Heart right ventricle (tissue), 16 donors: ENCODE measurements at regions not wholly inside any gene's neighbourhood (a gene's known extent, or its start where the extent isn't known, plus 50 kb on each side); places are given as distances from the start of the nearest gene placed in this dataset.
A peak's percentile ranks its signal among the peaks of the same experiment; 100 is the strongest.

ENCODE experiments used
- ATAC-seq, 8 donors: fragments of 200-7000 bp; cut with Tn5 transposase; one replicate each; pipeline ENCODE4 v1.9.1; 2020; ENCODE audit warnings: mild to moderate bottlenecking in 8 of 8, moderate library complexity in 8 of 8, moderate number of reproducible peaks in 1 of 8
- DNase-seq, 2 donors: peaks; one replicate each; pipeline ENCODE4 v3.0.0-alpha.2; 2020
- H3K27ac ChIP-seq, 10 donors: fragments of 200-600 bp; sonication (generic) in 2 of 10; one replicate each; pipeline versions ENCODE4 v1.5.0 to v1.8.0; 2020 to 2022; ENCODE audit warnings: mild to moderate bottlenecking in 3 of 10
- H3K27me3 ChIP-seq, 7 donors: fragments of 200-600 bp; one replicate each; pipeline ENCODE4 v1.8.0; 2021 to 2022; ENCODE audit warnings: mild to moderate bottlenecking in 2 of 7
- H3K36me3 ChIP-seq, 9 donors: fragments of 200-600 bp; sonication (generic) in 1 of 9; one replicate each; pipeline versions ENCODE4 v1.5.0 to v1.8.0; 2020 to 2022; ENCODE audit warnings: mild to moderate bottlenecking in 2 of 9
- H3K4me1 ChIP-seq, 9 donors: fragments of 200-600 bp; sonication (generic) in 1 of 9; one replicate each; pipeline versions ENCODE4 v1.5.0 to v1.8.0; 2020 to 2022; ENCODE audit warnings: mild to moderate bottlenecking in 4 of 9
- H3K4me3 ChIP-seq, 10 donors: fragments of 200-600 bp; sonication (generic) in 2 of 10; one replicate each; pipeline versions ENCODE4 v1.5.0 to v1.8.0; 2020 to 2022; ENCODE audit warnings: mild to moderate bottlenecking in 7 of 10, moderate library complexity in 2 of 10
- H3K9me3 ChIP-seq, 11 donors: fragments of 200-600 bp in 10 of 11; sonication (generic) in 2 of 11; one replicate each; pipeline versions ENCODE4 v1.5.0 to v1.8.0; 2013 to 2022; ENCODE audit warnings: mild to moderate bottlenecking in 2 of 11, control low read depth in 1 of 11, moderate library complexity in 1 of 11
- CTCF ChIP-seq, 9 donors: fragments of 200-600 bp; sonication (generic) in 2 of 9; IDR thresholded peaks; one replicate each; pipeline versions ENCODE4 v1.5.0 to v1.8.0; 2021 to 2022; ENCODE audit warnings: antibody characterized with exemption in 9 of 9, mild to moderate bottlenecking in 5 of 9, moderate library complexity in 1 of 9
- WGBS, 2 donors: extraction: QIAGEN DNeasy Blood & Tissue Kit; methylation state at CpG; one replicate each; pipeline ENCODE4 v1.1.7; 2013; ENCODE audit warnings: inconsistent platforms in 1 of 2; 5-methylcytosine and 5-hydroxymethylcytosine counted together
- intact Hi-C, 10 donors: fragments of 100-400 bp; cut with DNase I; formaldehyde crosslinking; loops; one replicate each; pipeline versions ENCODE4 v1.11.1 to v1.14.2; 2022
- donor health status: Arrhythmogenic right ventricular cardiomyopathy.
- donor health status: ischemic (EF 13 %, LVEDD 7.1; RV severe dilation, severe dysfunction).
- donor health status: healthy with polysubstance abuse.
- donor health status: DM: no; HTN: yes; CAD: no.
- donor health status: DM: no; HTN: no; CAD: no.
- donor health status: ischemic (EF 25% LVEDD 6.9; RV normal size, moderate dysfunction).
- donor health status: ischemic (EF 25% LVEDD 5.7; RV mildly dilated, moderate dysfunction).
- donor health status: healthy.
- donor health status: DM: yes; HTN: yes; CAD: no.
- donor health status: Ischemic cardiomyopathy.
- donor health status: ischemic (EF 35%, LVEDD 5.7; RV mildly dilated, moderate dysfunction).
- donor health status: nonischemic (EF 11% LVEDD 7.7; RV severe dilation, severe dysfunction).
- donor health status: DM: yes; HTN: yes; CAD: no.
- donor health status: PGD.
- donor health status: ischemic (EF 29% LVEDD 5.4; RV normal size, mild dysfunction).
- donor health status: nonischemic (EF 23%, LVEDD 6.1; RV moderate dilation, normal function).

- Histone ChIP-seq H3K27me3 (no peaks in the 10 kb centered on the region), H3K9me3 (no peaks in the 10 kb centered on the region), H3K4me1 (peaks cover 0 to 20% (median 0%) of the 10 kb centered on the region in 9 donors), H3K27ac (no peak overlapping the region), H3K36me3 (no peaks in the 10 kb centered on the region), H3K4me3 (no peak overlapping the region)
- 89 to 92% methylated on average over 3 of the region's 3 CpGs for WGBS, 2 donors
- DNase-seq: no peak
- intact Hi-C loops: no loop called here
- ATAC-seq: no peak
- TF ChIP-seq CTCF (IDR thresholded peaks at IDR 0.05): no peak
Observed at GRCh38 chr5:68409259-68409658, 193.7 kb downstream of the PIK3R1 start.

GRCh38 chr5:68411161-68411560, 195.6 kb downstream of the PIK3R1 start:
- Histone ChIP-seq H3K4me1 (peaks cover 0 to 32% (median 0%) of the 10 kb centered on the region in 9 donors), H3K9me3 (no peaks in the 10 kb centered on the region), H3K4me3 (no peak overlapping the region), H3K27me3 (no peaks in the 10 kb centered on the region), H3K27ac (no peak overlapping the region), H3K36me3 (no peaks in the 10 kb centered on the region)
- WGBS, 2 donors: 77 to 90% methylated on average over 4 of the region's 4 CpGs
- ATAC-seq (no peak), DNase-seq (no peak)
- TF ChIP-seq CTCF (IDR thresholded peaks at IDR 0.05): no peak
- intact Hi-C loops: no loop called here

- no peak overlapping the region for H3K27ac ChIP-seq
- DNase-seq (peak in 1 of 2 donors; percentile 29), ATAC-seq (peak in 6 of 8 donors; percentile 39 to 74 (median 56))
- no peaks in the 10 kb centered on the region for H3K27me3 ChIP-seq
- H3K9me3 ChIP-seq: no peaks in the 10 kb centered on the region
- peaks cover 5 to 28% (median 17%) of the 10 kb centered on the region in 9 donors for H3K4me1 ChIP-seq
- no peak overlapping the region for H3K4me3 ChIP-seq
- H3K36me3 ChIP-seq: no peaks in the 10 kb centered on the region
- intact Hi-C loops: no loop called here
- TF ChIP-seq CTCF (IDR thresholded peaks at IDR 0.05): no peak
- WGBS, 2 donors: 53 to 54% methylated on average over 4 of the region's 4 CpGs
Observed at GRCh38 chr5:68415177-68416085, 199.9 kb downstream of the PIK3R1 start.

GRCh38 chr5:68416714-68417113, 201.2 kb downstream of the PIK3R1 start:
- Histone ChIP-seq H3K27me3 (no peaks in the 10 kb centered on the region), H3K4me3 (no peak overlapping the region), H3K36me3 (no peaks in the 10 kb centered on the region), H3K27ac (no peak overlapping the region), H3K4me1 (peaks cover 5 to 32% (median 21%) of the 10 kb centered on the region in 9 donors), H3K9me3 (no peaks in the 10 kb centered on the region)
- DNase-seq: no peak
- no peak for ATAC-seq
- WGBS, 2 donors: 95 to 100% methylated on average over 1 of the region's 1 CpG
- TF ChIP-seq CTCF (IDR thresholded peaks at IDR 0.05): no peak
- intact Hi-C loops: no loop called here
